HG02678 (cell line): ENCODE measurements at regions not wholly inside any gene's neighbourhood (a gene's known extent, or its start where the extent isn't known, plus 50 kb on each side); places are given as distances from the start of the nearest gene placed in this dataset.
"Not testable (repeated sequence)": the region's sequence is repeated elsewhere in the genome, so short reads cannot be mapped to it uniquely, and the experiment has no call there.

Experiments used
- ATAC-seq: cut with Tn5 transposase; IDR thresholded peaks from one replicate; pipeline ENCODE4 v1.9.1; 2021; ENCODE audit warnings: mild to moderate bottlenecking, moderate library complexity; ENCODE audit not compliant: unreplicated experiment

GRCh38 chr3:168671091-168671490 lies 575.4 kb upstream of the GOLIM4 start:
- no peak for ATAC-seq

GRCh38 chr3:168660879-168661657 lies 565.3 kb upstream of the GOLIM4 start:
- ATAC-seq, result not testable (repeated sequence)

GRCh38 chr3:168659015-168659414 lies 563.3 kb upstream of the GOLIM4 start:
- no peak for ATAC-seq

- no peak for ATAC-seq
These were observed 559.9 kb upstream of the GOLIM4 start for GRCh38 chr3:168655611-168656010.

GRCh38 chr3:168654700-168655099 lies 559.0 kb upstream of the GOLIM4 start:
- ATAC-seq, result no peak

- no peak for ATAC-seq
These were observed 557.5 kb upstream of the GOLIM4 start for GRCh38 chr3:168653255-168653654.

GRCh38 chr3:168648321-168648720 lies 552.6 kb upstream of the GOLIM4 start:
- no peak for ATAC-seq

GRCh38 chr3:168647582-168647981 lies 551.9 kb upstream of the GOLIM4 start:
- no peak for ATAC-seq

GRCh38 chr3:168645180-168645579 lies 549.5 kb upstream of the GOLIM4 start:
- ATAC-seq, result no peak

- ATAC-seq, result no peak
These were observed 532.8 kb upstream of the GOLIM4 start for GRCh38 chr3:168628549-168628948.

- ATAC-seq, result no peak
These were observed 529.8 kb upstream of the GOLIM4 start for GRCh38 chr3:168625477-168625876.

GRCh38 chr3:168624892-168625448 lies 529.2 kb upstream of the GOLIM4 start:
- ATAC-seq, result no peak

- ATAC-seq, result no peak
These were observed 528.5 kb upstream of the GOLIM4 start for GRCh38 chr3:168624195-168624594.

GRCh38 chr3:168622795-168623194 lies 527.1 kb upstream of the GOLIM4 start:
- ATAC-seq, result no peak

GRCh38 chr3:168620854-168621253 lies 525.1 kb upstream of the GOLIM4 start:
- ATAC-seq, result no peak

GRCh38 chr3:168618827-168619470 lies 523.2 kb upstream of the GOLIM4 start:
- no peak for ATAC-seq

GRCh38 chr3:168617658-168618057 lies 521.9 kb upstream of the GOLIM4 start:
- ATAC-seq, result no peak

GRCh38 chr3:168616915-168617314 lies 521.2 kb upstream of the GOLIM4 start:
- ATAC-seq, result no peak

GRCh38 chr3:168615493-168616020 lies 519.8 kb upstream of the GOLIM4 start:
- ATAC-seq, result no peak

- ATAC-seq, result no peak
These were observed 517.4 kb upstream of the GOLIM4 start for GRCh38 chr3:168613151-168613550.

- ATAC-seq, result no peak
These were observed 516.9 kb upstream of the GOLIM4 start for GRCh38 chr3:168612671-168613070.

- ATAC-seq, result no peak
These were observed 516.1 kb upstream of the GOLIM4 start for GRCh38 chr3:168611826-168612225.
